ENCODE measurements at regions not wholly inside any gene's neighbourhood (a gene's known extent, or its start where the extent isn't known, plus 50 kb on each side); places are given as distances from the start of the nearest gene placed in this dataset.

DNA sequence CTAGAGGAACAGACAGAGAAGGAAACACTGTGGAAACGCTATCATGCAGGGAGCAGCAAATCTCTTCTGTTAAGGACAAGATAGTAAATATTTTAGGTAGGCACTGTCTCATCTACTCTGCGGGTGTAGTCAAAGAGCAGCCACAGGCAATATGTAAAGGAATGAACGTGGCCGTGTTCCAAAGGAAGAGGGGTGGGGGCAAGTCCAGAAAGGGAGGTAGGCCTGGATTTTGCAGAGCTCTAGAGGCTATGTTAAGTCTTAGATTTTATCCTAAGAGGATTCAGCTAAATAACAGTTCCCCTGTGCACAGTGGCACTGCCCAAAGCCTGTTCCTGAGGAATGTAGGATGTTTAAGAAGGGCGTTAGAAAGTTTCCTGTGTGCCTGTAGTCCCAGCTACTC lies 161.6 kb downstream of the ACTL7B start:
- H3K9me3 ChIP-seq (ENCODE audit: control insufficient read depth in 4 of 4, insufficient read depth in 3 of 4, low read length in 3 of 4): peaks cover 0 to 4% (median 0%) of the 10 kb centered on the region in 4 donors
- WGBS, 2 donors: 58 to 85% methylated on average over 5 of the region's 5 CpGs
- no peaks in the 10 kb centered on the region for H3K27me3 ChIP-seq (ENCODE audit: control insufficient read depth in 3 of 3, insufficient read depth in 3 of 3, low read length in 2 of 3)
- TF ChIP-seq, protein P1, sequence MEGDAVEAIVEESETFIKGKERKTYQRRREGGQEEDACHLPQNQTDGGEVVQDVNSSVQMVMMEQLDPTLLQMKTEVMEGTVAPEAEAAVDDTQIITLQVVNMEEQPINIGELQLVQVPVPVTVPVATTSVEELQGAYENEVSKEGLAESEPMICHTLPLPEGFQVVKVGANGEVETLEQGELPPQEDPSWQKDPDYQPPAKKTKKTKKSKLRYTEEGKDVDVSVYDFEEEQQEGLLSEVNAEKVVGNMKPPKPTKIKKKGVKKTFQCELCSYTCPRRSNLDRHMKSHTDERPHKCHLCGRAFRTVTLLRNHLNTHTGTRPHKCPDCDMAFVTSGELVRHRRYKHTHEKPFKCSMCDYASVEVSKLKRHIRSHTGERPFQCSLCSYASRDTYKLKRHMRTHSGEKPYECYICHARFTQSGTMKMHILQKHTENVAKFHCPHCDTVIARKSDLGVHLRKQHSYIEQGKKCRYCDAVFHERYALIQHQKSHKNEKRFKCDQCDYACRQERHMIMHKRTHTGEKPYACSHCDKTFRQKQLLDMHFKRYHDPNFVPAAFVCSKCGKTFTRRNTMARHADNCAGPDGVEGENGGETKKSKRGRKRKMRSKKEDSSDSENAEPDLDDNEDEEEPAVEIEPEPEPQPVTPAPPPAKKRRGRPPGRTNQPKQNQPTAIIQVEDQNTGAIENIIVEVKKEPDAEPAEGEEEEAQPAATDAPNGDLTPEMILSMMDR (IDR thresholded peaks at IDR 0.05; ENCODE audit: control extremely low read depth, extremely low read depth): no peak
- no peak for ATAC-seq (ENCODE audit: insufficient read depth, low FRiP score)
- H3K36me3 ChIP-seq (ENCODE audit: control insufficient read depth in 4 of 4, insufficient read depth in 4 of 4, low read length in 4 of 4): no peaks in the 10 kb centered on the region
- no peak overlapping the region for H3K4me3 ChIP-seq
- H3K4me1 ChIP-seq (ENCODE audit: control insufficient read depth in 5 of 5, insufficient read depth in 5 of 5, low read length in 5 of 5): no peaks in the 10 kb centered on the region
- DNase-seq: no peak
- H3K27ac ChIP-seq (ENCODE audit: low read depth in 1 of 2, low read length in 1 of 2): no peak overlapping the region
- no peak overlapping the region for H3K9ac ChIP-seq (ENCODE audit: insufficient read depth in 1 of 2, low read length in 2 of 2)

DNA sequence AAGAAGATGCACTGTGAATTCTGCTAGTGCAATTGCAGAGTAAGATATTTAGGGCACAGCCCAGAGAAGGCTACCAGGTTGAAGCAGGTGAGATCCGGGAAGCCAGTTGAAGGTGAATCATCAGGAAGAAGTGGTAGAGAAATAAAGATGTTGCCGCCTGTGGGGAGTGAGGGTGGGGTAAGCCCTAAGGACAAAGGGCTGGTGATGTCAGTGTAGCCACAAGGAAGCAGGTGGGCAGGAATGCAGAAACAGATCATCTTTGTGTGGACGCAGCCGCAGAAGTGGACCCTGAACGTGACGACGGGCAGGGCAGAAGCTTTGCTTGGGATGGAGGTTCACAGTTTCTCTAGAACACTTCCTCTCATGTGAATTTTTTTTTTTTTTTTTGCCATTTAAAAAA lies 164.2 kb downstream of the ACTL7B start:
- Histone ChIP-seq H3K9ac (ENCODE audit: insufficient read depth in 1 of 2, low read length in 2 of 2) (no peak overlapping the region), H3K27me3 (ENCODE audit: control insufficient read depth in 3 of 3, insufficient read depth in 3 of 3, low read length in 2 of 3) (no peaks in the 10 kb centered on the region), H3K9me3 (ENCODE audit: control insufficient read depth in 4 of 4, insufficient read depth in 3 of 4, low read length in 3 of 4) (peaks cover 0 to 4% (median under 1%) of the 10 kb centered on the region in 4 donors), H3K36me3 (ENCODE audit: control insufficient read depth in 4 of 4, insufficient read depth in 4 of 4, low read length in 4 of 4) (no peaks in the 10 kb centered on the region), H3K27ac (ENCODE audit: low read depth in 1 of 2, low read length in 1 of 2) (no peak overlapping the region), H3K4me1 (ENCODE audit: control insufficient read depth in 5 of 5, insufficient read depth in 5 of 5, low read length in 5 of 5) (no peaks in the 10 kb centered on the region), H3K4me3 (no peak overlapping the region)
- ATAC-seq (ENCODE audit: insufficient read depth, low FRiP score) (no peak), DNase-seq (no peak)
- TF ChIP-seq, protein P1 (IDR thresholded peaks at IDR 0.05; ENCODE audit: control extremely low read depth, extremely low read depth): no peak
- WGBS, 2 donors: 86 to 92% methylated on average over 7 of the region's 7 CpGs

DNA sequence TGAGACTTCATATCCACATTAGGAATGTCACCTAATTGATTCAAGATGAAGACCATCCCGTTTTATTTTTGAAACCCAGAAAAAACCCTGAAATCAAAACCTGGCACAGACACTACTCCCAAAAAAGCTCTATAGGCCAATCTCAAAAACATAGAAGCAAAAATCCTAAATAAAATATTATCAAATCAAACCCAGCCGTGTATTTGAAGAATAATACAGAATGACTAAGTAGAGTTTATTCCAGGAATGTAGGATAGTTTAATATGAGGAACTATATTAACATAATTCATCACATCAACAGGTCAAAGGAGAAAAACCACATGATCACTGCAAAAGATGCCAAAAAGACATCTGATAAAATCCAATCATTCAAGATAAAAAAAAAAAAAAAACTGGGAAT lies 167.1 kb downstream of the ACTL7B start:
- Histone ChIP-seq H3K27me3 (ENCODE audit: control insufficient read depth in 3 of 3, insufficient read depth in 3 of 3, low read length in 2 of 3) (no peaks in the 10 kb centered on the region), H3K4me1 (ENCODE audit: control insufficient read depth in 5 of 5, insufficient read depth in 5 of 5, low read length in 5 of 5) (no peaks in the 10 kb centered on the region), H3K9ac (ENCODE audit: insufficient read depth in 1 of 2, low read length in 2 of 2) (no peak overlapping the region), H3K36me3 (ENCODE audit: control insufficient read depth in 4 of 4, insufficient read depth in 4 of 4, low read length in 4 of 4) (no peaks in the 10 kb centered on the region), H3K27ac (ENCODE audit: low read depth in 1 of 2, low read length in 1 of 2) (no peak overlapping the region), H3K4me3 (no peak overlapping the region), H3K9me3 (ENCODE audit: control insufficient read depth in 4 of 4, insufficient read depth in 3 of 4, low read length in 3 of 4) (peaks cover 0 to 4% (median 1%) of the 10 kb centered on the region in 4 donors)
- no peak for ATAC-seq (ENCODE audit: insufficient read depth, low FRiP score)
- TF ChIP-seq, protein P1 (IDR thresholded peaks at IDR 0.05; ENCODE audit: control extremely low read depth, extremely low read depth): no peak
- WGBS, 2 donors: 79 to 91% methylated on average over 2 of the region's 2 CpGs
- no peak for DNase-seq

DNA sequence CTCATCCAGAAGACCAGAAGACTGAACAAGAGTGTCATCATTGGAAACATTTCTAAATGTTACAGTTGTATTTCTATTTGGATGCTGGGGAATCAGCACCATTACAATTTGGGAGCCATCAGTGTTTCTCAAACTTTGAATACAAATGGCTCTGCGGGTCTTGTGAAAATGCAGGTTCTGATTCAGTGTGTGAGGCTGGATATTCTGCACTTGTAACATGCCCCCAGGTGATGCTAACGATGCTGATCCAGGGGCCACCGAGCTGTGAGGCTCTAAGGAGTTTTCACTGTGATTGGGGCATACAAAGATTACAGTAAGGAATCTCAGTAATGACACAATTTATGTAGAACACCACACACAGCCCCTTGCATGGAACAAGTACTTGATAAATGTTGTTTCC lies 167.7 kb downstream of the ACTL7B start:
- no peak overlapping the region for H3K4me3 ChIP-seq
- TF ChIP-seq, protein P1 (IDR thresholded peaks at IDR 0.05; ENCODE audit: control extremely low read depth, extremely low read depth): no peak
- no peak overlapping the region for H3K27ac ChIP-seq (ENCODE audit: low read depth in 1 of 2, low read length in 1 of 2)
- H3K9ac ChIP-seq (ENCODE audit: insufficient read depth in 1 of 2, low read length in 2 of 2): no peak overlapping the region
- H3K36me3 ChIP-seq (ENCODE audit: control insufficient read depth in 4 of 4, insufficient read depth in 4 of 4, low read length in 4 of 4): no peaks in the 10 kb centered on the region
- no peak for ATAC-seq (ENCODE audit: insufficient read depth, low FRiP score)
- H3K4me1 ChIP-seq (ENCODE audit: control insufficient read depth in 5 of 5, insufficient read depth in 5 of 5, low read length in 5 of 5): no peaks in the 10 kb centered on the region
- peaks cover 0 to 4% (median 1%) of the 10 kb centered on the region in 4 donors for H3K9me3 ChIP-seq (ENCODE audit: control insufficient read depth in 4 of 4, insufficient read depth in 3 of 4, low read length in 3 of 4)
- 85 to 96% methylated on average over 3 of the region's 3 CpGs for WGBS, 2 donors
- no peak for DNase-seq
- no peaks in the 10 kb centered on the region for H3K27me3 ChIP-seq (ENCODE audit: control insufficient read depth in 3 of 3, insufficient read depth in 3 of 3, low read length in 2 of 3)
